NCI-H1105 treated with DMSO at 0.1 percent for 48 hours (cell line): ENCODE measurements at regions not wholly inside any gene's neighbourhood (a gene's known extent, or its start where the extent isn't known, plus 50 kb on each side); places are given as distances from the start of the nearest gene placed in this dataset.
"Not testable (repeated sequence)": the region's sequence is repeated elsewhere in the genome, so short reads cannot be mapped to it uniquely, and the experiment has no call there.

Source experiments
- DNase-seq: peaks from one replicate; lab custom pipeline; 2025; lab: John Stamatoyannopoulos, UW

GRCh38 chr9:89670801-89671434 lies 66.1 kb downstream of the GADD45G start:
- DNase-seq: no peak

DNA sequence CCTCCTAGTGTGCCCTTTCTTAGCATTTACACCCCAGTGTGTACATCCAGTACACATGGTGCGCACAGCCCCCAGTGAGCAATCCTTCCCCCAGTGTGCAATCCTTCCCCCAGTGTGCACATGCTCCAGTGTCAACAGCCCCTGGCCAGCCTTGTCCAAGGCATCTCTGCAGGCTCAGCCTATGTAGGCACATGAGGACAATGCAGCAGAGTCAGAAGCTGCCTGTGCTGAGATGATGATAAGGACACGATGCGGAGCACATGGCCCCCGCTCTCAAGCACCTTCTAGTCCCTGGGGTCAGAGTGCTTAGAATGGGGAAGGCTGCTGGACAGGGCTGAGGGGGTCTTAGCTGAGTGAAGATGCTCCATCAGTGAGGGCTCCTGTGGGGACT lies 69.8 kb downstream of the GADD45G start:
- no peak for DNase-seq

- DNase-seq: peak; percentile 95
Observed at GRCh38 chr9:89675058-89675742, 70.4 kb downstream of the GADD45G start.

DNA sequence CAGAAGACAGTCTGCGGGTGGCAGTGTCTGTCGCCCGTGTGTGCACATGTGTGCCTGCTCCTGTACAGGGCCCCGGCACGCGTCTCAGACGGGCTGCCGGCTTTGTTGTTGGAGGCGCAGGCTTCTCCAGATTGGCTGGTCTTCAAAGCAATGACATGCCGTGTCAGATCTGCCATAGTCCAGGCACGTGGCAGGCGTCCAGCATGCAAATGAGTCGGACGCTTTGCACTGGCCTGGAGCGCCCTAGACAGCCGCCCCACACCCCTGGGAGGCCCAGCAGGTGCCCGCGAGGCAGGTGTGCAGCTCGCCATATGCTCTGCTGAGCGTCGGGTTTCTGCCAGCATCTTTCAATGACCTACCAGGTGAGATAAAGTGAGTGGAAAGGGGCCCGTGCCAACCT lies 71.5 kb downstream of the GADD45G start:
- peak; percentile 96 for DNase-seq

- DNase-seq: peak; percentile 99
Observed at GRCh38 chr9:89677702-89678395, 73.0 kb downstream of the GADD45G start.

- peak; percentile 86 for DNase-seq
Observed at GRCh38 chr9:89678396-89679015, 73.7 kb downstream of the GADD45G start.

DNA sequence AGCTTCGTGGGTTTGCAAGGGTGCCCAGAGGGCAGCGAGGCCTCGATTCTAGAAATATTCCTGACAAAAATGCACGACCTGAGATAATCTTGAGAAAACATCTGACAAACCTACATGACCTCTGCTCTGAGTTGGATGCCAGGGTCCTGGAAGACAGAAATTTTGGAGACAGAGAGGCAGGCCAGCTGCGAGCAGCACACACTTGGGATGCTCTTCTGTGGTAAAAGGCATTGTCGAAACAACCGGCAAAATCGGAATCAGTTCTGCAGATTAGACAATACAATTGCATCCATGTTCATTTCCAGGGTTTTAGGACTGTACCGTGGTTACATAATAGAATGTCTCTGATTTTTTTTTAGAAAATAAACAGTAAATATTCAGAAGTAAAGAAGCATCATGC lies 74.2 kb downstream of the GADD45G start:
- no peak for DNase-seq

GRCh38 chr9:89679581-89679980 lies 74.8 kb downstream of the GADD45G start:
- no peak for DNase-seq

GRCh38 chr9:89680547-89681467 lies 76.0 kb downstream of the GADD45G start:
- no peak for DNase-seq

- not testable (repeated sequence) for DNase-seq
Observed at GRCh38 chr9:89681468-89681859, 76.7 kb downstream of the GADD45G start.

DNA sequence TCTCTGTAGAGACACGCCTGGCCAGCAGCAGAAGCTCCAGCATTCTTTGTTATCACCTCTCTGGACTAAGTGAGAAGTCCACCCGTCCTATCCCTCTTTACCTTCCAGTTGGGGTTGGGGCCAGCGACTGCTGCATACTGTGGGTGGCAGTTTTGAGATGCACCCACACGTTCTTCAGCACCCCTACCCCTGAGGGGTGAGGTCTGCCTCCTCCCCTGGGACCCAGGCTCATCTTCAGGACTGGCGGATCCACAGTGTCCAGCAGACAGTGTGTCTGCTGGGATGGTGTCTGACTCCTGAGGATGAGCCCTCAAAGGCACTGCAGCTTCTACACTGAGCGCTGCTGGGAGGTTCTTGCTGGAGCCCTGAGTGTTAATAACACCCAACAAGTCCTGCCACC lies 78.8 kb downstream of the GADD45G start:
- no peak for DNase-seq

- no peak for DNase-seq
Observed at GRCh38 chr9:89684218-89684617, 79.4 kb downstream of the GADD45G start.

GRCh38 chr9:89684912-89685636 lies 80.3 kb downstream of the GADD45G start:
- DNase-seq: no peak

DNA sequence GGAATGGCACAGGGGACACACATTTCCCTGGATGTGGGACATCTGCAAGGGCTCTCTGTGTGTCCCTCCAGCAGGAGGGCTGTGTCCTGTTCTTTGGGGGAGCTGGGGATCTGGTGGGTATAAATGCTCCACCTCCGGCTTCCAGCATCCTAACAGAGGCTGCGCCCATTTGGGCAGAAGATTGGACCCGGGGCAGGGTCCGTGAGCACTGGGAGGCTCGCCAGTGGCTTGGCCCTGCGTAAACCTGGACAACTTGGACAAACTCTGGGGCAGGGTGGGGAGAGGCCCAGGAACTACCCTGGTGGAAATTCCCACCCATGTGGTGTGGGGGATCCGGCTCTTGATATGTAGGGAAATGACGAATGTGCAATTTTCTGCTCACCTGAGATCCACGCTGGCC lies 80.9 kb downstream of the GADD45G start:
- DNase-seq: no peak

DNA sequence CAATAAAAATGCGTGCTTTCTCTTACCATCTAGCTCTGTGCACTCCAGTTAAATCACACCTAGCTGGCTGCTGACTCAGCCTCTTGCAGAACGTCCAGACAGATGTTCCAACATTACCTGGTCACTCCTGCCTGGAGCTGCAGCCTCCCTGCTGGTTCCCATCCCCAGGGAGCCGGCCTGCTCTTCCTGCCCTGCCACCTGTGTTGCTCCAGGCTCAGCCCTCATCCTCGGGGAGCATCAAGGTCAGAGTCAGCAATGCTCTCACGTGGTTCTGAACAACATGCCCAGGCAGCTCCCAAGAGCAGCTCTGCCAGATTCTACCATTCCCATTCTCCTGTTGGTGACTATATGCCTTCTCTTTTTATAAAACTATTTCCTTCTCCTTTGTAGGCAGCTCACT lies 81.3 kb downstream of the GADD45G start:
- peak; percentile 89 for DNase-seq

GRCh38 chr9:89686621-89687020 lies 81.8 kb downstream of the GADD45G start:
- DNase-seq: no peak

DNA sequence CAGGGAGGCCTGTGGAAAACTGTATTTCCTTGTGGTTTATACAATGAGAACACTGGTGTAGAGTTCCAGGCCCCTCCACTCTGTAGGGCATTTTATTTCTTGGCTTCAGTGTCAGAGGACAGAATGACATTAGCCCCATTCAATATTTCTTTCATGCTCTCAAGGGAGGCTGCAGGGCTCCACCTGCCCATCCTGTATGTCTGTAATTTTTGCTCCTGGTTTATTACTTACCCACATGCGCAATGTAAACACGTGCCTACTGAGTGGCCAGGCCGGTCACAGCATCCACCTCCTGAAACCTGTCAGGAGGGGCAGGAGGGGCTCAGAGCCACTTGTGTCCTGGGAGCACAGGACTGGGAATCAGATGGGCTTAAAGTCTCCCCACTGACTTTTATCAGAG lies 82.4 kb downstream of the GADD45G start:
- peak; percentile 61 for DNase-seq

GRCh38 chr9:89687848-89688247 lies 83.0 kb downstream of the GADD45G start:
- DNase-seq: no peak

- DNase-seq: not testable (repeated sequence)
Observed at GRCh38 chr9:89689321-89689720, 84.5 kb downstream of the GADD45G start.

DNA sequence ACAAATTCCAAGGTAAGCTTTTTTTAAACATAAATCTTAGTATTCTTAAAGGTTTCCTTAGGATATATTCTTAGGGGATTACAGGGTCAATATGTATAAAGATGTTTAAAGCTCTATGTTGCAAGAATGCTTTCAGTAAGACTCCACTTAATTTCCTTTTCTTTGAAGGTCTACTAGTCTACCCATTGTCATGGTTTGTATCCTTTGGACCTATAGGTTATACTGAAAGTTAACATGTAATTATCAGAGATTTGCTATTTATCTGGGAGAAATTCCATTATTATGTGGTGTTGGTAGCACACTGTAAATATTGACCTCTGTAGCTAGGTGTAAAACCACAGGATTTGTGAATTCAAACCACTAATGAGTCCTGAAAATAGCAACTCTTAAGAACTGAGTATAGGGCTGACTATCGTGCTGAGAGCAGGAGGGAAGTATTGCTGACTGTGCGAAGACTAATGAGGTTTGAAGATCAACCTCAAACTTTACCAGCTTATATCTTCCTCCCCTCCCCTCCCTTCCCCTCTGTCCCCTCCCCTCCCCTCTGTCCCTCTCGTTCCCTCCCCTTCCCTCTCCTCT lies 85.6 kb downstream of the GADD45G start:
- DNase-seq: no peak

DNA sequence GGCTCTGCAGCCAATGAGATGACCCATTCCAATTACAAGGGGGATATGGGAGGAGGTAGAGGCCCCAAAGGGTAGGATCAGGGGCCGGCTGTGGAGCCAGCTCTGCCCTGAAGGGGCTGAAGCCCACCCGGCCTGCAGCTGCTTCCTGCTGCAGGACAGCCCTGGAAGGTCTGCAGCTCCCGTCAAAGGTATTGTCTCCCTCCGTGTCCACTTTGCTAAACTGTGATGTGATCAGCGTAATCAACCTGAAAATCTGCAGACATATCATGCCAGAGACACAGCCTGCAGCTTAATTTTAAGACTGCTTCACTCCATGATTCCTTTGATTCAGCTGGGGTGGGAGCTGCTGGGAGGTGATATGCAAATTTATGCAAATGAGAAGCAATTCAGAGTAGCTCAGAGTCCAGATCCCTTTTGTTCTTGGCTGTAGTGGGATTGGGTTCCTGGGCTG lies 90.7 kb downstream of the GADD45G start:
- no peak for DNase-seq
